ENCODE measurements at regions not wholly inside any gene's neighbourhood (a gene's known extent, or its start where the extent isn't known, plus 50 kb on each side); places are given as distances from the start of the nearest gene placed in this dataset.

DNA sequence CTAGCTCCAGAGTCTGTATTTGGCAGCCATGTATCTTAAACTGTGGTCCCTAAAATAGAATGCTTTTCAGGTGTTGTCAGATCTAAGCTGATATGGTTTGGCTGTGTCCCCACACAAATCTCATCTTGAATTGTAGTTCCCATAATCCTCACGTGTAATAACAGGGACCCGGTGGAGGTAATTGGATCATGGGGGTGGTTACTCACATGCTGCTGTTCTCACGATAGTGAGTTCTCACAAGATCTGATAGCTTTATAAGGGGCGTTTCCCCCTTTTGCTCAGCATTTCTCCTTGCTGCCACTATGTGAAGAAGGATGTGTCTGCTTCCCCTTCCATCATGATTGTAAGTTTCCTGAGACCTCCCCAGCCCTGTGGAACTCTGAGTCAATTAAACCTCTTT is 199.9 kb upstream of the ISX start:
- DNase-seq (ENCODE audit: insufficient read length, low spot score): no peak
- FAIRE-seq: no peak

DNA sequence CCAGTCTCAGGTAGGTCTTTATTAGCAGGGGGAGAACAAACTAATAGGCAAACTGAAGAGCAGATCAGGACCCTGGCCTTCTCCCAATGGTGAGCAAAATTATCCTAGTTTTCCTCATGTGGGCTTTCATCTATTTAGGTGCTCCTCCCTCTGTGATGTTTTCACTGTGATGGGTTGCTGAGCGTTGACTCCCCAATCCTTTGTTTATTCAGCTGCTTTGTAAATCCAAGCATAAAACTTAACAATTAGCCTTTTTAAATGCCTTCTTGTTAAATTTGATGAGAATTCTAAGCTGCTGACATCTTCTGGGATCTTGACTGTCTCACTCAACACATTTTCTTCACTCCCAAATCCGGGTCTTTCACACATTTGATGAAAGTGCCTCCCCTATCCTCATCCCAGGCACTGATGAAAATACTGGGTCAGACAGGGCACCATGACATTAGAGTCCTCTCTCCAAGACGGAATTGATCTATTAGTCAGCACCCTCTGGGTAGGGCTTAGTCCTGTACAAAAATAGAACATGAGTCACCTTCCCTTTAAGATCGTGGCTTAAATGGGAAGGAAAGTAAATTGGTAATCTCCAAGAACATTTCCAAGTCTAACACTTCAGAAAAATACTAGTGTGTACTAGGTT is 199.3 kb upstream of the ISX start:
- FAIRE-seq (no peak), DNase-seq (ENCODE audit: insufficient read length, low spot score) (no peak)

DNA sequence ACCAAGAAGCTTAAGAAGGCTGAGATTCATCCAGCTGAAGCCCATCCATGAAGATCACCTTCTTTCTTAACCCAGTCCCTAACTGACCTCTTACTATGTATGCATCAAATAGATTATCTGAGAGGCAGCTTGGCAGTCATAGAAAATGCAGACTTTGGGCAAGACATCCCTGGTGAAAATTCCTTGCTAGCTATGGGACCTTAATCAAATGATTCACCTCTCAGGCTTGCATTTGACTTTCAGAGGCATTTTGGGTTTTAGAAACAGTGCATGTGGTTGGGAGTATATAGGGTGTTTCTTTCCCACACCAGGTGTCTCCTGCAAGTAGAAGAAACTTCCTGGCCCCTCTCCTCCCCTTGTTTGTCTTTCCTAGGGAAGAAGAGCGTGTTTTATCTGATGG is 188.5 kb upstream of the ISX start:
- FAIRE-seq (no peak), DNase-seq (ENCODE audit: insufficient read length, low spot score) (no peak)

DNA sequence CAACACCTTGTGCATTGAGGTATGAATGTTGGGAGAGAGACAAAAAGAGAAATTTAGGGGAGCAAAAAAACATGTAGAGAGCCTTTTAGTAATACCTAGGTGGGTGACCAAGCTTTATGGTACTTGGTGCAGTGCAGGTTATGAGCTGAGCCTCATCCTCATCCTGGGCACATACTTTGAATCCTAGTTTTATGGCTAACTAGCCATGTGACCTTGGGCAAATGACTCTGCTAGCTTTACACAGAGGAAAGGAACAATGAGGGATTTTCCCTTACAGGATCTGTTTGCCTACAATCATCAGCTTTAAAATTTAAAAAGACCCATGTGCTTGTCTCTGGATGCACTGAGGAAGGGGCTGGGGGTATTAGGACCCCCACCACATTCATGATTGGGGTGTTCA is 187.8 kb upstream of the ISX start:
- no peak for FAIRE-seq
- DNase-seq (ENCODE audit: insufficient read length, low spot score): no peak

DNA sequence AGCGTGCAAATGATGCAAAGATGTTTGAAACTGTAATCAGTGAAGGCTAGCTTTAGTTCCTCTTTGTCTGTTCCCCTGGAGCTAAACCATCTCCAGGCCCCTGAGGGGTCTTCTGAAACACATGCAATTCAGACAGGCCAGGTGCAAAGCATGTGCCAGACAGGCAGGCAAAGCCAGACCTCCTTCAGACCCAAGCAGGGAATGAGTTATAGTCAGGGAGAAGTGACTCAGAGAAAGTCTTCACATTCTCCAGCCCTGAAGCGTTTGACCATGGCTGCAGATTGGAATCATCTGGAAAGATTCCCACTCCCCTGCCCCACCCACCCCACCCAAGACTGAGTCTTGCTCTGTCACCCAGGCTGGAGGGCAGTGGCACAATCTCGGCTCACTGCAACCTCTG is 187.0 kb upstream of the ISX start:
- DNase-seq (ENCODE audit: insufficient read length, low spot score) (no peak), FAIRE-seq (no peak)

DNA sequence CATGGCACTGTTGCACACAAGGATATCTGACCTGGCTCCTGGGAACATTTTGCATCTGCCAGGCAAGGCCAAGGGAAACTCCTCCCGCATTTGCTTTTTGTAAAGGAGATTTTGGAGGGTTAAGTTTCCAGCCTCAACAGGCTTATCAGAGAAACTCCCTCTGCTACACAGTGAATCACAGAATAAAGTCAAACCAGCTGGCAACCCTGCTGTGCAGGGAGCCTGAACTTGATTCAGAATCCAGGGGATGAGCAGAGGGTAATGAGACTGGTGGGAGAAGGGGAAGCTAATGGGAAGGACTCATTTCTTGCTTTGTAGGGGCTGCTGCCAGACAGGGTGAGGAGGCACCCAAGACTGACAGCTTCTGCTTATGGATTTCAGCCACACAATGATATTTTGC is 185.3 kb upstream of the ISX start:
- FAIRE-seq (no peak), DNase-seq (ENCODE audit: insufficient read length, low spot score) (no peak)

DNA sequence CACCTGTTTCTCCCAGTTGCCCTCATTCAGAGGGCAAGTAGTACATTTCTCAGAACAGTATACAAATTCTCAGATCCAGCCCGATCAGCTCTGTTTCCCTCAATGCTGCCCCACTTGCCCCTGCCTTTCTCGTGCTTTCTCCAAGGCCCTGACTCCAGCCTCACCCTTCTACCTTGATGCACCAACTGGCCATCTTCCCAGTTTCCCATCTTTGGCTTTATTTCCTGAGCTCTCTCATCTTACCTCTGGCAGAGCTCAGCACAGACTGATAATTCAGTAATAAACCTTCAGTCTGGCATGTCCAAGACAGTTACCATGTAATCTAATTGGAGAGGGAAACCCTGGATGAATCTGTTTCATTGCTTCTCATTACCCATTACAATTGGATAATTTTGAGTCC is 184.5 kb upstream of the ISX start:
- DNase-seq (ENCODE audit: insufficient read length, low spot score) (no peak), FAIRE-seq (no peak)

DNA sequence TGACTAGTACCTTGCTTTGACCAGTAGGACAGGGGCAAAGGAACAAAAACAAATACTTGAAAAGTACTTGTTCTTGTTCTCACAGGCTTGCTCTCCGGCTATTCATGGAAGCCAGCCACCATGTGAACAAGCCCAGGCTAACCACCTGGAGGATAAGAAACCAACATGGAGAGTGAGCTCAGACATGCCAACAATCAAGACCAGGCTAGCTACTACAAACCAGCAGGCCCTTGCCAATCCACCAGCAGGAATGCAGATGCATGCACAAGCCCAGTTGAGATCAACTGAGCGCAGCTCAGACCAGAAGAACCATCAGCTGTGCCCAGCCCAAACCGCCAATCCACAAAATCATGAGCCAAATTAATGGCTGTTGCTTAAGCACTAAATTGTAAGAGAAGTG is 180.1 kb upstream of the ISX start:
- FAIRE-seq (no peak), DNase-seq (ENCODE audit: insufficient read length, low spot score) (no peak)

DNA sequence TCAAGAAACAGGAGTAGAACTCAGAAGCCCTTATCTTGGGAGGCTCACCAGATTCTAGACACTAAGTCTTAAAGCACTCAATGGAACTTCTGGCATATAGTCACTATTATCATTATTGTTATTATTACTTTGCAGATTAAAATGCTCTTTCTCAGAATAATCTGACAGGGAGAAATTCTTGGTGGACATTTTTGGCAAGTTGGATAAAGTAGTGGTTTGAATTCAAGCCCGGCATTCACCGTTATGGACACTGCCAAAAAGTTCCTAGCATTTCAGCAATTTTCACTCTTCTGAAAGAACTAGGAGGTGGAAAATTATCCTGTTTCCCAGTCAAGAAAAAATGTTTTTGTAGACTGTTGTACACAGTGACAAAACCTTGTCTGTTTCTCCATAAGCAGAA is 179.6 kb upstream of the ISX start:
- DNase-seq (ENCODE audit: insufficient read length, low spot score): no peak
- no peak for FAIRE-seq

DNA sequence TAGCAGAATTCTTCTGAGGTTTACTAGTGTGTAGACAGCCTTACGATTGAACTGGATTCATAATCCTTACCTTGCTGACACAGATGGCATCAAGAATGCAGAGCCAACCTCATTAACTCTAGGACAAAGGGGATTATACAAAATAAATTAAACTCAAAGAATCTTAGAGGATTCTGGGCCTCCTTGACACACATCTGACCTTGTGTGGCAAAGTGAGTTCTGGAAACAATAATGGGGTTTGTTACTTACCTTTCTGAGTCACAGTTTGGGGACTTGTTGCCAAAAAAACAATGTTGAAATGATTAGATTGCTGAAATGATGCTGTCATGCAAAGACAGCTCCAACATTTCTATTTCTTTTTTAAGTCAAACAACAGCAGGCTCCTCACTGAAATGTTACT is 179.1 kb upstream of the ISX start:
- FAIRE-seq (no peak), DNase-seq (ENCODE audit: insufficient read length, low spot score) (no peak)

DNA sequence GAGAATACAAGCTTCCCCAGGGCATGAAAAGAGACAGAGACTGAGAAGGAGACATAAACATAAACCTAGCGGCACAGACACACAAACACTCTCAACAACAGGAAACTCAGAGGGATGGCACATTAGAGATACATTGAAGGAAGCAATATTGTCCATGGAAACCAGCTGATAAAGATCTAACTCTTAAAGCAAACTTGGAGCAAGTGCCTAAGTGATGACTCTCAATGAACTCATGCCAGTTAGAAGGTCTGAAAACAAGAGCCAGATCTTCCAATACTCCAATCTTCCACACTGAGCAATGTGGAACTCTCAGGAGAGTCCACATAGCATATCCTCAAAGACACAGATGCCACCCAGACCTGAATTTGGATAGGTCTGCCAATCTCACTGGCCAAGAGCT is 168.8 kb upstream of the ISX start:
- DNase-seq (ENCODE audit: insufficient read length, low spot score) (no peak), FAIRE-seq (no peak)

DNA sequence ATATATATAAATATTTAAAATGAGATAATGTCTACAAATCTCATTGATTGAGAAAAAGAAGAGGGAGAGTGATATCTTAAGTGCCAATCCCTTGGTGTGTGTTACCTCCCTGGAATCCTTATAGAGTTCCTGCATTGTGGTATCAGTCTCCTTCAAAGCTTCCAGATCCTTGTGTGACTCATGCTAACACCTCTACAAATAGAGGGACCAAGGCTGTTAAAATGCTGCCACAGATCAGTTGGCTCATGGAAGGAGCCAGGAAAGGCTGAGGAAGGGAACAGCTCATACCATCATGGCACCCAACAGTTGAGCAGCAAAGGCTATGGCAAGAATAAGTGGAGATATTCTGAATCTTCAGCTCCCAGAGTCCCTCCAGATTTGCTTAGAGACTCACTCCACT is 163.6 kb upstream of the ISX start:
- DNase-seq (ENCODE audit: insufficient read length, low spot score) (no peak), FAIRE-seq (no peak)

DNA sequence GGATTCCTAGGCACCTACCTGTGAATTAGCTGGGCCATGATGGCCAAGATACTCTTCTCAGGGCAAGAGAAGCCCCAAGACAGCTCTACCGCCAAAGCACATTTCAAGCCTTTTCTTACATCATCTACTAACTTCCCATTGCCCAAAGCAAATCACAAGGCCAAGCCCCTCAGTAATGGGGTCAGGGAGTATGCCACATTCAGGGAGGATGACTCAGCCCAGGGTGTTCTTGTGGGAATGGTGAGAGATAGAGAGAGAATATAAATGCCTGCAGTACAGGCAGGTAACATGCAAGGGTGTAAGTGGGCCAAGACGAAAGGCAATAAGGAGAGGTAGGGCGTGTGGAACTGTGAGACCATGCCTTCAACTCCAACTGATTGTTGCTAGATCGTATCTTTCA is 162.5 kb upstream of the ISX start:
- FAIRE-seq (no peak), DNase-seq (ENCODE audit: insufficient read length, low spot score) (no peak)

DNA sequence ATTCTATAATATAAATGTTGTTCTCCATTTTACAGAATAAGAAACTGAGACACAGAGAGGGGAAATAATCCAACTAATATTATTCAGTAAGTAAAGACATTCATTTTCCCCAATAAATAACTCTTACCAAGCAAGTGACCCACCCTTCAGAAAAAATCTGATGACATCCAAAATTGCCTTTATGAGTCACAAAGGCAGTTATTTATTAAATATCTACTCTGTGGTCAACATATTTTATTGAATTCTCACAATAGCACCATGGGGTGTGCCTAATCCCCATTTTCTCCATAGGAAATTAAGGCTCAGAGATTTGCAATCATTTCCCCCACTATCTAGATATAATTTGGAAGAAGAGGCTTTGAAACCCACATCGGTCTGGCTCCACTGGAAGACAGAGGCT is 161.5 kb upstream of the ISX start:
- DNase-seq (ENCODE audit: insufficient read length, low spot score): no peak
- FAIRE-seq: no peak

DNA sequence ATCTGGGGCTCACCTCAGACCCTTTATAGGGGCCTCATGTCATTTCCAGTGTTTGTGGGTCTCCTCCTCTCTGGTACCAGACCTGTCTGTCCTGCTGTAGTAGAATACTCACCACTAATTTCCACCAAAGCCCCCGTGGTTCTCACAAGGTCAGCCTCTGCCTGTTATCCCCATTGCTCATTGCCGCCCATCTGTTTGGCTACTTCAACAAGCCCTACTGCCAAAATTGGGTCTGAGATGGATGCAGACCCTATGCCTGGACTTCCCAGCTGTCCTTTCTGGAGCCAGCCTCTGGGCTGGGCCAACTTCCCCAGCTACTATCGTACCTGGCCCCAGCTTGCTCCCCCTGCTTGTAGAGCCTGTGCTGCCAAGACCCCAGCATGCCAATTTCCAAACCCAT is 152.1 kb upstream of the ISX start:
- FAIRE-seq: no peak

DNA sequence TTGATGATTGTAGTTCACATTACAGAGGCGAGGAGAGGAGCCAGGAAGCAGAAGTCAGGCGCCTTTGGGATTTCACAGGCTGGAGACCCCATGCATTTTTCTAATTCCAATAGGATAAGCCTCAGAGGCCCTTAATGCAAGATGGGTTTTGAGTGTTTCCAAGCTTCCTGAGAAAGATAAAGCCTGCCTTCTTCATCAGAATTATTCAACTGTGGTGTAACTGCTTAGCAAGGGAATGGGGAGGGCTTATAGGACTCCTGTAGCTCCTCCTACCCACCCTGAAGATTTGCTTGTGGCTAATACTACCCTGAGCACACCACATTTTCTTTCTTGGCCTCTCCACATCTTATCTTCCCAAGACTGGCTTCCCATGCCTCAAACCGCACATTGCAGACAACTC is 151.1 kb upstream of the ISX start:
- FAIRE-seq: no peak
- DNase-seq (ENCODE audit: insufficient read length, low spot score): no peak

More for the DNA sequence above, 152.1 kb upstream of the ISX start:
- DNase-seq (ENCODE audit: insufficient read length, low spot score): no peak

DNA sequence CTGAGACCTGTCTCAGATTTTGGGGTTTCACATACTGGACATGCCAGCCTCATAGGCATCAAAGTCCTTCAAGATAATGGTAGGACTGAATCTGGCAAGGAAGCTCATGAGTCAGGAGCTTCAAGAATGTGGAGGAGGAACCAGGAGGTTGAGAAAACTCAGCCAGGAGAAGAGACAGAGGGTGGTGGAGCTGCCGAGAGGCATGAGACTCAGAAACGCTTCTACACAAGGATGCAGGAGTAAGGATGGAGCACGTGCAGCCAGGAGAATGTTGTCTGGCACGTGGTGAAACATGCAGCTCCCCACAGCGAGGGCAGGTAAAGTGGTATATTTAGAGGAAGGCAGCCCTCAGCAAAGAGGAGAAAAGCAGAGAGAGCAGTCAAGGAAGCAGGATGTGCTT is 148.7 kb upstream of the ISX start:
- FAIRE-seq (no peak), DNase-seq (ENCODE audit: insufficient read length, low spot score) (no peak)

DNA sequence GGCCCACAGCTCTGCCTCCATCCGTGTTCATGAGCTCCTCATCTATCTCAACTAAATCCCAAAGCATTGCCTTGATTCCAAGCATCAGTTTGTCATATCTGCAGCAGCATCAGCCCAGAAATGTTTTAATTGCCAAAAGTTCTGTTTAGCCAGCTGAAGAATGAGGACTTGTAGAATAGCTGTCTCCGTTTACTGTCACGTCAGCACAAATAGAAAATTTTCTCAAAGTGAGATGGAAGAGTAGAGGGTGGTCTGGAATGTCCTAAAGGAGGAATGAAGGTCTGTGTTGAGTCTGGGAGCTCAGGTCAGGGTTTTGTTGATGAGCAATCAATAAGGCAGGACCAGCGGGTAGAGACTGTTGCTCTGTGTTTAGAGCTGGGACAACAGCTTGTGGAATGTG is 134.9 kb upstream of the ISX start:
- DNase-seq (ENCODE audit: insufficient read length, low spot score) (no peak), FAIRE-seq (no peak)

DNA sequence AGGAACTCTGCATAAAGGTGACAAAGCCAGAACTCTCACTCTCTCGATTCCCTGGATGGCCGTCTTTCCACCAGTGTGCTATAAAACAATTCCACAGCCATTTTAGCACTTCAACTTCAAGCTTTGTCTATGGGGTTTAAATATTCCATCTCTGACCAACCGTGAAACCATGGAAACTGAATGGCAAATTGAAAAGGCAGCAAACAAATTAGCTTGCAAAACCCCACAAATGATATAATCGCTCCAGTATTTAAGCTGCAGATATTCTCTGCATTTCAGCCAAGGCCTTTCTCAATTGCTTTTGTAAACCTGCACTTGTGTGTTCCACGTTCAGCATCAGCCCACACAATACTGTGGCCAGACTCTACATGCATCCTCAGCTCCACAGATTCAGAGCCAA is 131.7 kb upstream of the ISX start:
- FAIRE-seq (no peak), DNase-seq (ENCODE audit: insufficient read length, low spot score) (no peak)

DNA sequence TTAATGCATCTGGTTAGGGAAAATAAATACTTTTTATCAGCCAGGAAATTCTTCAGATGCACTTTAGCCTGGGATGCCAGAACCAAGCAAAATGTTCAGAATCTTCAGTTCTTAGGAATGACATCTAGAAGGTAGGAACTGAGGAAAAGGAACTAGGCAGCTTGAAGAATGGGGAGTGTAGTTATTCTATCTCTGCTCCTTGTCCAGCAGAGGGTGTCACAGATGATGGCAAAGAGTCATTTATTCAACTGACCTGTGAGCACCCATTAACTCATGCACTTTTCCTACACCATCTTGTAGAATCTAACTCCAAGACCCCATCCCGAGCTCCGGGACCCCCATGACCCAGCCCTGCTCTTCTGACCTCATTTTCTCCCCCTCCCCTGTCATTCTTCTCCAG is 122.1 kb upstream of the ISX start:
- DNase-seq (ENCODE audit: insufficient read length, low spot score): no peak
- FAIRE-seq: no peak

DNA sequence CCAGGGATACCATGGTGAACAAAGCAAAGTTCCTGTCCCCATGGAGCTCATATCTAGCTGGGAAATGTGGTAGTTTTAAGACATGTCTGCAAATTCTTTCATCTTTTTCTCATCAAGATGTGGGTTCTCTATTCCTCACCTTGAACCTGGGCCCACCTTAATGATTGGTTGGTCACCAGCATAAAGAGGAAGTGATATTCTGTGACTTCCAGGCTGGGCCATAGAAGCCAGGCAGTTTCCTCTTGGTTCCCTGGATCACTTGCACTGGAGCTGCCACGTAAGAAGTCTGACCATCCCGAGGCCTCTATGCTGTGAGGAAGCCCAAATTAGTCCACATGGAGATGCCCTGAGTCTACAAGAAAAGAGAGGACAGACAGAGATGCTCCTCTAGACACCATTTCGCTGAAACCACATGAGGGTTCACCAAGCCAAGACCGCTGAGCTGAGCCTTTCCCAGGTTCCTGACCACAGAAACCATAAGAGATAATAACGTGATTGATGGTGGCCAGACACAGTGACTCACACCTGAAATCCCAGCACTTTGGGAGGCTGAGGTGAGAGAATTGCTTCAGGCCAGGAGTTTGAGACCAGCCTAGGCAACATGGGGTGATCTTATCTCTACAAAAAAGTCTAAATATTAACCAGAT is 119.5 kb upstream of the ISX start:
- DNase-seq (ENCODE audit: insufficient read length, low spot score): no peak
- no peak for FAIRE-seq

DNA sequence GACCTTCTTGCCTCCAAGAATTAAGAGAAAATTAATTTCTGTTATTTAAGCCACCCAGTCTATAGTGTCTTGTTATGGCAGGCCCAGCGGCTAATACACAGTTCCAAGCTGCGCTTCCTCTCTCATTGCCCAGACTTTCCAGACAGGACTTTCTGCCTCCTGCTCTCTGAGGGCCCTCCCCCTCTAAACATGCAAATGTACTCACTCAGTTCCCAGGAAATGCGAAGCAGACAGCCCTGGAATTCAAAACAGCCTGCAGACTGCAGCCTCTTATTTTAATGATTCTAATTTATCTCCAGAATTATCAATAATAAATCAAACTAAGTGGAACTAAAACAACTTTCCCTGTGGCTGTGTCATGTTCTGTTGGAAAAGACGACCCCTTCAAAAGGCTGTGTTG is 115.5 kb upstream of the ISX start:
- FAIRE-seq: no peak
- no peak for DNase-seq (ENCODE audit: insufficient read length, low spot score)

DNA sequence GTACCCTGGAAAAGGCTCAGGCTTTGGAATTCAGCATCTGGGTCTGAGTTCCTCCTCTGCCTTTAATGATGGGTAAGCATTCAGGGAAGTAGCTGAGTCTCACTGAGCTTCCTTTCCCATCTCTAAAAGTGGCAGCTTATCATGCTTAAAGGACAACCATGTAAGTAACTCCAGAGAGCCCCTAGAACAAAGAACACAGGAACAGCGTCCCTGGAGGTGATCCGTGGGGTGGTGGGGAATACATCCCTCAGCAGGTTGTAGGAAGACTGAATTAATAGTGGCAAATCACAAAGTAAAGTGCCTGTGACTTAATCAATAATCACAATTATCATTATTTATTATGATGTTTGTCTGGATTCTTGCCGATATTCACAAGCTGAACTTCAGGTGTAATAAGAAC is 114.7 kb upstream of the ISX start:
- no peak for FAIRE-seq
- DNase-seq (ENCODE audit: insufficient read length, low spot score): no peak
